Liver (tissue), 8 donors: ENCODE measurements at regions not wholly inside any gene's neighbourhood (a gene's known extent, or its start where the extent isn't known, plus 50 kb on each side); places are given as distances from the start of the nearest gene placed in this dataset.

ENCODE experiments used
- DNase-seq: peaks from one replicate; pipeline ENCODE4 v3.0.0-alpha.2; 2017; ENCODE audit warnings: low spot score
- H3K27ac ChIP-seq, 2 donors: one replicate each; pipeline ENCODE4 v1.7.0; 2013; ENCODE audit warnings: inconsistent platforms in 2 of 2, low read length in 2 of 2, control low read depth in 1 of 2, low read depth in 1 of 2, mild to moderate bottlenecking in 1 of 2
- H3K27me3 ChIP-seq, 4 donors: one replicate each; pipeline versions ENCODE4 v1.6.1 to v1.7.0; 2013; ENCODE audit warnings: low read length in 3 of 4, inconsistent platforms in 1 of 4, mild to moderate bottlenecking in 1 of 4, moderate library complexity in 1 of 4; ENCODE audit not compliant: control insufficient read depth in 4 of 4, insufficient read depth in 4 of 4
- H3K36me3 ChIP-seq, 4 donors: one replicate each; pipeline versions ENCODE4 v1.6.1 to v1.7.0; 2013; ENCODE audit warnings: low read length in 3 of 4, mild to moderate bottlenecking in 3 of 4, low read depth in 1 of 4, moderate library complexity in 1 of 4; ENCODE audit not compliant: control insufficient read depth in 4 of 4, insufficient read depth in 3 of 4
- H3K4me1 ChIP-seq, 4 donors: one replicate each; pipeline versions ENCODE4 v1.6.1 to v1.7.0; 2013; ENCODE audit warnings: low read length in 3 of 4, mild to moderate bottlenecking in 3 of 4, moderate library complexity in 1 of 4; ENCODE audit not compliant: control insufficient read depth in 4 of 4, insufficient read depth in 4 of 4
- H3K4me3 ChIP-seq, 3 donors: one replicate each; pipeline versions ENCODE4 v1.6.1 to v1.7.0; 2013; ENCODE audit warnings: low read length in 3 of 3, control low read depth in 1 of 3, low read depth in 1 of 3, mild to moderate bottlenecking in 1 of 3
- H3K9ac ChIP-seq, 2 donors: one replicate each; pipeline ENCODE4 v1.7.0; 2013; ENCODE audit warnings: low read length in 2 of 2, mild to moderate bottlenecking in 2 of 2, moderate library complexity in 2 of 2, control low read depth in 1 of 2, low read depth in 1 of 2
- H3K9me3 ChIP-seq, 4 donors: one replicate each; pipeline versions ENCODE4 v1.6.1 to v1.7.0; 2013; ENCODE audit warnings: low read length in 3 of 4; ENCODE audit not compliant: control insufficient read depth in 4 of 4
- ATF3 ChIP-seq: IDR thresholded peaks from 2 replicates; pipeline ENCODE4 v1.6.1; 2016; ENCODE audit warnings: antibody characterized with exemption
- CTCF ChIP-seq: fragments of 150-350 bp; IDR thresholded peaks from 2 replicates; pipeline ENCODE4 v1.5.1; 2017; ENCODE audit warnings: improper control_type of control experiment, low read depth, low read length; ENCODE audit not compliant: missing input control
- EGR1 ChIP-seq, 2 donors: IDR thresholded peaks; 2 replicates each; pipeline ENCODE4 v1.6.1; 2016 to 2018; ENCODE audit warnings: antibody characterized with exemption in 2 of 2, low read depth in 2 of 2
- FOXA1 ChIP-seq: IDR thresholded peaks from 2 replicates; pipeline ENCODE4 v1.6.1; 2016; ENCODE audit warnings: antibody characterized with exemption
- FOXA2 ChIP-seq: IDR thresholded peaks from 2 replicates; pipeline ENCODE4 v1.6.1; 2016; ENCODE audit warnings: antibody characterized with exemption
- HNF4A ChIP-seq, 2 donors: conservative IDR thresholded peaks; 2 replicates each; pipeline ENCODE4 v1.6.1; 2016; ENCODE audit warnings: antibody characterized with exemption in 2 of 2, mild to moderate bottlenecking in 2 of 2
- HNF4G ChIP-seq: IDR thresholded peaks from 2 replicates; pipeline ENCODE4 v1.6.1; 2016; ENCODE audit warnings: antibody characterized with exemption
- RAD21 ChIP-seq, 2 donors: IDR thresholded peaks; 2 replicates each; pipeline ENCODE4 v1.6.1; 2016; ENCODE audit warnings: antibody characterized with exemption in 2 of 2, mild to moderate bottlenecking in 2 of 2
- REST ChIP-seq: IDR thresholded peaks from 2 replicates; pipeline ENCODE4 v1.6.1; 2016; ENCODE audit warnings: antibody characterized with exemption, mild to moderate bottlenecking
- RXRA ChIP-seq, 2 donors: IDR thresholded peaks; 2 replicates each; pipeline ENCODE4 v1.6.1; 2017 to 2018; ENCODE audit warnings: antibody characterized with exemption in 2 of 2, mild to moderate bottlenecking in 1 of 2
- SP1 ChIP-seq: IDR thresholded peaks from 2 replicates; pipeline ENCODE4 v1.6.1; 2018; ENCODE audit warnings: antibody characterized with exemption, mild to moderate bottlenecking
- TAF1 ChIP-seq: conservative IDR thresholded peaks from 2 replicates; pipeline ENCODE4 v1.6.1; 2016; ENCODE audit warnings: antibody characterized with exemption, mild to moderate bottlenecking
- YY1 ChIP-seq: IDR thresholded peaks from 2 replicates; pipeline ENCODE4 v1.6.1; 2016; ENCODE audit warnings: antibody characterized with exemption, mild to moderate bottlenecking
- ZBTB33 ChIP-seq: IDR thresholded peaks from 2 replicates; pipeline ENCODE4 v1.6.1; 2016; ENCODE audit warnings: antibody characterized with exemption
- WGBS: extraction: QIAGEN DNeasy Blood & Tissue Kit; methylation state at CpG from one replicate; pipeline ENCODE4 v1.1.7; 2013; 5-methylcytosine and 5-hydroxymethylcytosine counted together
- donor health status: healthy.
- donor health status: healthy.
- donor health status: healthy.
- donor health status: healthy.
- donor health status: healthy.

- TF ChIP-seq EGR1 (IDR thresholded peaks at IDR 0.05; ENCODE audit: low read depth in 2 of 2) (no peak), SP1 (no peak), YY1 (no peak), HNF4A (conservative IDR thresholded peaks at IDR 0.05) (no peak), RAD21 (IDR thresholded peaks at IDR 0.05) (no peak), REST (no peak), TAF1 (no peak), RXRA (IDR thresholded peaks at IDR 0.05) (no peak), HNF4G (no peak), ATF3 (no peak), ZBTB33 (no peak)
- H3K27ac ChIP-seq: no peak overlapping the region
- no peaks in the 10 kb centered on the region for H3K27me3 ChIP-seq
- 71% methylated on average over 1 of the region's 1 CpG for WGBS
- no peak for DNase-seq
- H3K4me1 ChIP-seq: no peaks in the 10 kb centered on the region
- peaks cover 4 to 30% (median 8%) of the 10 kb centered on the region in 4 donors for H3K9me3 ChIP-seq
- H3K36me3 ChIP-seq: no peaks in the 10 kb centered on the region
- H3K9ac ChIP-seq: no peak overlapping the region
- H3K4me3 ChIP-seq: no peak overlapping the region
Observed at GRCh38 chr7:106339513-106340246, 54.9 kb upstream of the NAMPT start.

- Histone ChIP-seq H3K27ac (no peak overlapping the region), H3K27me3 (no peaks in the 10 kb centered on the region), H3K36me3 (no peaks in the 10 kb centered on the region), H3K9me3 (peaks cover 4 to 22% (median 7%) of the 10 kb centered on the region in 4 donors), H3K4me1 (no peaks in the 10 kb centered on the region), H3K9ac (no peak overlapping the region), H3K4me3 (no peak overlapping the region)
- no peak for DNase-seq
- WGBS: 57% methylated on average over 2 of the region's 2 CpGs
- TF ChIP-seq ZBTB33: no peak
- TF ChIP-seq FOXA2: no peak
- no peak for TF ChIP-seq CTCF
- TF ChIP-seq REST: no peak
- no peak for TF ChIP-seq FOXA1
- no peak for TF ChIP-seq RAD21 (IDR thresholded peaks at IDR 0.05)
- TF ChIP-seq YY1: no peak
- no peak for TF ChIP-seq ATF3
Observed at GRCh38 chr7:106337754-106338153, 53.0 kb upstream of the NAMPT start.
